GM12873 (cell line): ENCODE measurements at regions not wholly inside any gene's neighbourhood (a gene's known extent, or its start where the extent isn't known, plus 50 kb on each side); places are given as distances from the start of the nearest gene placed in this dataset.

ENCODE experiments used
- CTCF ChIP-seq: IDR thresholded peaks from 2 replicates; pipeline ENCODE4 v1.5.1; 2012; ENCODE audit warnings: low read depth, mild to moderate bottlenecking, moderate library complexity, low read length, control low read depth; ENCODE audit not compliant: insufficient read depth; ENCODE audit errors: missing control alignments

GRCh38 chr14:31990926-31991572, 86.1 kb upstream of the ARHGAP5 start:
- no peak for TF ChIP-seq CTCF

GRCh38 chr14:31992011-31992447, 85.1 kb upstream of the ARHGAP5 start:
- TF ChIP-seq CTCF, result no peak

GRCh38 chr14:31993521-31993951, 83.6 kb upstream of the ARHGAP5 start:
- no peak for TF ChIP-seq CTCF

- no peak for TF ChIP-seq CTCF
These were observed 82.6 kb upstream of the ARHGAP5 start for GRCh38 chr14:31994391-31995033.

- no peak for TF ChIP-seq CTCF
These were observed 73.5 kb upstream of the ARHGAP5 start for GRCh38 chr14:32003585-32003984.

GRCh38 chr14:32004300-32004699, 72.8 kb upstream of the ARHGAP5 start:
- TF ChIP-seq CTCF, result no peak

- no peak for TF ChIP-seq CTCF
These were observed 71.5 kb upstream of the ARHGAP5 start for GRCh38 chr14:32005628-32006027.
